Smooth muscle cell (in vitro differentiated cells): ENCODE measurements at regions not wholly inside any gene's neighbourhood (a gene's known extent, or its start where the extent isn't known, plus 50 kb on each side); places are given as distances from the start of the nearest gene placed in this dataset.

Experiments
- DNase-seq: peaks from one replicate; lab custom pipeline; 2025; ENCODE audit not compliant: unreplicated experiment; lab: John Stamatoyannopoulos, UW
- H2AFZ ChIP-seq: fragments of 200-600 bp; sonication (generic); 2 replicates; pipeline ENCODE4 v1.6.0; 2016; ENCODE audit warnings: antibody characterized with exemption, low read depth, mild to moderate bottlenecking
- H3F3A ChIP-seq: fragments of 200-600 bp; sonication (generic); 2 replicates; pipeline ENCODE4 v1.6.0; 2017; ENCODE audit warnings: antibody characterized with exemption, low read depth
- H3K27ac ChIP-seq: fragments of 200-600 bp; sonication (generic); 2 replicates; pipeline ENCODE4 v1.5.1; 2016; ENCODE audit warnings: low read depth, mild to moderate bottlenecking
- H3K27me3 ChIP-seq: fragments of 200-600 bp; sonication (generic); 2 replicates; pipeline ENCODE4 v1.6.1; 2016; ENCODE audit warnings: low read depth, mild to moderate bottlenecking
- H3K36me3 ChIP-seq: fragments of 200-600 bp; sonication (generic); 2 replicates; pipeline ENCODE4 v1.5.1; 2016; ENCODE audit warnings: low read depth
- H3K4me1 ChIP-seq: fragments of 200-600 bp; sonication (generic); 2 replicates; pipeline ENCODE4 v1.5.1; 2016; ENCODE audit warnings: low read depth
- H3K4me2 ChIP-seq: fragments of 200-600 bp; sonication (generic); 2 replicates; pipeline ENCODE4 v1.6.0; 2016; ENCODE audit warnings: mild to moderate bottlenecking
- H3K4me3 ChIP-seq: fragments of 200-600 bp; sonication (generic); 2 replicates; pipeline ENCODE4 v1.5.1; 2016; ENCODE audit warnings: mild to moderate bottlenecking
- H3K79me2 ChIP-seq: fragments of 200-600 bp; sonication (generic); 2 replicates; pipeline ENCODE4 v1.6.0; 2016; ENCODE audit warnings: low read depth, mild to moderate bottlenecking
- H3K9ac ChIP-seq: fragments of 200-600 bp; sonication (generic); 2 replicates; pipeline ENCODE4 v1.6.0; 2016; ENCODE audit warnings: low read depth
- H3K9me3 ChIP-seq: fragments of 200-600 bp; sonication (generic); replicated peaks from 2 replicates; pipeline ENCODE4 v1.5.1; 2016; ENCODE audit warnings: low read depth
- H4K20me1 ChIP-seq: fragments of 200-600 bp; sonication (generic); 2 replicates; pipeline ENCODE4 v1.6.0; 2016; ENCODE audit warnings: low read depth
- WGBS: methylation state at CpG from one replicate; pipeline ENCODE4 v1.1.7; 2016; ENCODE audit warnings: low lambda C conversion rate; 5-methylcytosine and 5-hydroxymethylcytosine counted together
- TF ChIP-seq, protein P1 (sequence below): fragments of 200-600 bp; sonication (generic); IDR thresholded peaks from 2 replicates; pipeline ENCODE4 v1.5.1; 2017; ENCODE audit warnings: borderline replicate concordance, mild to moderate bottlenecking, antibody characterized with exemption; ENCODE audit not compliant: insufficient read depth, poor library complexity, severe bottlenecking

- TF ChIP-seq, protein P1, sequence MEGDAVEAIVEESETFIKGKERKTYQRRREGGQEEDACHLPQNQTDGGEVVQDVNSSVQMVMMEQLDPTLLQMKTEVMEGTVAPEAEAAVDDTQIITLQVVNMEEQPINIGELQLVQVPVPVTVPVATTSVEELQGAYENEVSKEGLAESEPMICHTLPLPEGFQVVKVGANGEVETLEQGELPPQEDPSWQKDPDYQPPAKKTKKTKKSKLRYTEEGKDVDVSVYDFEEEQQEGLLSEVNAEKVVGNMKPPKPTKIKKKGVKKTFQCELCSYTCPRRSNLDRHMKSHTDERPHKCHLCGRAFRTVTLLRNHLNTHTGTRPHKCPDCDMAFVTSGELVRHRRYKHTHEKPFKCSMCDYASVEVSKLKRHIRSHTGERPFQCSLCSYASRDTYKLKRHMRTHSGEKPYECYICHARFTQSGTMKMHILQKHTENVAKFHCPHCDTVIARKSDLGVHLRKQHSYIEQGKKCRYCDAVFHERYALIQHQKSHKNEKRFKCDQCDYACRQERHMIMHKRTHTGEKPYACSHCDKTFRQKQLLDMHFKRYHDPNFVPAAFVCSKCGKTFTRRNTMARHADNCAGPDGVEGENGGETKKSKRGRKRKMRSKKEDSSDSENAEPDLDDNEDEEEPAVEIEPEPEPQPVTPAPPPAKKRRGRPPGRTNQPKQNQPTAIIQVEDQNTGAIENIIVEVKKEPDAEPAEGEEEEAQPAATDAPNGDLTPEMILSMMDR = no peak
- Histone ChIP-seq H3K9me3 (no peaks in the 10 kb centered on the region), H3K9ac (no peak overlapping the region), H2AFZ (no peak overlapping the region), H3K79me2 (no peaks in the 10 kb centered on the region), H3K4me3 (no peak overlapping the region), H3K27me3 (no peaks in the 10 kb centered on the region), H3K4me1 (no peaks in the 10 kb centered on the region), H4K20me1 (no peaks in the 10 kb centered on the region), H3K4me2 (no peak overlapping the region), H3F3A (no peaks in the 10 kb centered on the region), H3K27ac (no peak overlapping the region), H3K36me3 (no peaks in the 10 kb centered on the region)
- 93% methylated on average over 6 of the region's 6 CpGs for WGBS
- DNase-seq = no peak
Measured at GRCh38 chr5:138625134-138625533, 49.9 kb upstream of the HSPA9 start.
